Endodermal cell (in vitro differentiated cells): ENCODE measurements at regions not wholly inside any gene's neighbourhood (a gene's known extent, or its start where the extent isn't known, plus 50 kb on each side); places are given as distances from the start of the nearest gene placed in this dataset.

Source experiments
- DNase-seq: peaks from one replicate; pipeline ENCODE4 v3.0.0-alpha.2; 2017
- H3K27ac ChIP-seq: 2 replicates; pipeline ENCODE4 v1.5.1; 2013; ENCODE audit warnings: mild to moderate bottlenecking, low read depth, low read length, moderate library complexity
- H3K27me3 ChIP-seq: 2 replicates; pipeline ENCODE4 v1.6.1; 2013; ENCODE audit warnings: mild to moderate bottlenecking, low read length, moderate library complexity; ENCODE audit not compliant: insufficient read depth, control insufficient read depth, poor library complexity, severe bottlenecking
- H3K36me3 ChIP-seq: 2 replicates; pipeline ENCODE4 v1.7.0; 2013; ENCODE audit warnings: mild to moderate bottlenecking, low read length, moderate library complexity; ENCODE audit not compliant: control insufficient read depth, insufficient read depth
- H3K4me1 ChIP-seq: one replicate; pipeline ENCODE4 v1.7.0; 2013; ENCODE audit warnings: low read length; ENCODE audit not compliant: control insufficient read depth, insufficient read depth
- H3K4me3 ChIP-seq: 2 replicates; pipeline ENCODE4 v1.5.1; 2013; ENCODE audit warnings: mild to moderate bottlenecking, low read length, moderate library complexity
- H3K9ac ChIP-seq: 2 replicates; pipeline ENCODE4 v1.6.1; 2013; ENCODE audit warnings: mild to moderate bottlenecking, low read length, moderate library complexity; ENCODE audit not compliant: poor library complexity, severe bottlenecking; ENCODE audit errors: extremely low read depth
- H3K9me3 ChIP-seq: 2 replicates; pipeline ENCODE4 v1.6.1; 2013; ENCODE audit warnings: mild to moderate bottlenecking, low read length, moderate library complexity; ENCODE audit not compliant: control insufficient read depth
- H3K27ac Mint-ChIP-seq: 2 replicates; pipeline ENCODE4 v1.8.0; 2020; ENCODE audit warnings: mixed read lengths
- H3K27me3 Mint-ChIP-seq: 2 replicates; pipeline ENCODE4 v1.8.0; 2021; ENCODE audit warnings: mild to moderate bottlenecking, mixed read lengths; ENCODE audit not compliant: insufficient read depth
- H3K36me3 Mint-ChIP-seq: 2 replicates; pipeline ENCODE4 v1.8.0; 2020; ENCODE audit warnings: low read depth, mixed read lengths
- H3K4me1 Mint-ChIP-seq: 2 replicates; pipeline ENCODE4 v1.8.0; 2020; ENCODE audit warnings: mixed read lengths
- H3K4me3 Mint-ChIP-seq: 2 replicates; pipeline ENCODE4 v1.8.0; 2020; ENCODE audit warnings: mild to moderate bottlenecking, moderate library complexity, mixed read lengths
- H3K9me3 Mint-ChIP-seq: 2 replicates; pipeline ENCODE4 v1.8.0; 2020; ENCODE audit warnings: mild to moderate bottlenecking, mixed read lengths
- WGBS, 2 experiments: methylation state at CpG; one replicate each; pipeline versions ENCODE4 v1.1.5 to v1.1.7; 2013; ENCODE audit warnings: missing lambda C conversion rate in 2 of 2, mixed read lengths in 1 of 2; ENCODE audit not compliant: insufficient coverage in 1 of 2, insufficient read length in 1 of 2; 5-methylcytosine and 5-hydroxymethylcytosine counted together
- TF ChIP-seq, protein P1 (sequence below): fragments of 200-600 bp; sonication (generic); conservative IDR thresholded peaks from 2 replicates; pipeline ENCODE4 v1.5.0; 2021; ENCODE audit warnings: antibody characterized with exemption, mild to moderate bottlenecking

DNA sequence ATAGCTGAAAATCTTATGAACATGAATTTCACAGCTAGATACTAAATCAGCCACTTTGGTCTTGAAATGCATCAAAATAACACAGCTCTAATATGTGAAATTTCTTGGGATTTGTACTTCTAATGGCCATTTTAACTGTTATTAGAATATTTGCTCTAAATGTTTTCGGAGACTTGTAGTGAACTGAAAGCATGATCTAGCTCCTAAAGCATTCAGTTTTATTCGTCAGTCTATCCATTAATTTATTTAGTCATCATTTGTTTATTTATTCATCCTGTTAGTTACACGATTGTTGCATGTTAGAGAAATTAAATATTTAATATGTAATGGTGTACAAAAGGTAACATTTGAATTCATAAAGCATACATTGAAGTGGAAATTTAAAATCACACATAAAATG is 1132.7 kb downstream of the SLITRK1 start:
- Histone ChIP-seq H3K27me3 (no peaks in the 10 kb centered on the region), H3K4me1 (peaks cover 7% of the 10 kb centered on the region), H3K36me3 (no peaks in the 10 kb centered on the region), H3K9me3 (no peaks in the 10 kb centered on the region), H3K4me3 (no peak overlapping the region), H3K27ac (no peak overlapping the region), H3K9ac (no peak overlapping the region)
- Mint-ChIP-seq H3K27me3 (no peaks in the 10 kb centered on the region), H3K36me3 (no peaks in the 10 kb centered on the region), H3K4me1 (peaks cover 18% of the 10 kb centered on the region), H3K27ac (no peak overlapping the region), H3K9me3 (no peaks in the 10 kb centered on the region), H3K4me3 (no peak overlapping the region)
- WGBS, 2 experiments, result 83% methylated on average over 2 of the region's 3 CpGs; no CpG with 5 or more reads in 1 of the 2 experiments
- no peak for DNase-seq
- TF ChIP-seq, protein P1, sequence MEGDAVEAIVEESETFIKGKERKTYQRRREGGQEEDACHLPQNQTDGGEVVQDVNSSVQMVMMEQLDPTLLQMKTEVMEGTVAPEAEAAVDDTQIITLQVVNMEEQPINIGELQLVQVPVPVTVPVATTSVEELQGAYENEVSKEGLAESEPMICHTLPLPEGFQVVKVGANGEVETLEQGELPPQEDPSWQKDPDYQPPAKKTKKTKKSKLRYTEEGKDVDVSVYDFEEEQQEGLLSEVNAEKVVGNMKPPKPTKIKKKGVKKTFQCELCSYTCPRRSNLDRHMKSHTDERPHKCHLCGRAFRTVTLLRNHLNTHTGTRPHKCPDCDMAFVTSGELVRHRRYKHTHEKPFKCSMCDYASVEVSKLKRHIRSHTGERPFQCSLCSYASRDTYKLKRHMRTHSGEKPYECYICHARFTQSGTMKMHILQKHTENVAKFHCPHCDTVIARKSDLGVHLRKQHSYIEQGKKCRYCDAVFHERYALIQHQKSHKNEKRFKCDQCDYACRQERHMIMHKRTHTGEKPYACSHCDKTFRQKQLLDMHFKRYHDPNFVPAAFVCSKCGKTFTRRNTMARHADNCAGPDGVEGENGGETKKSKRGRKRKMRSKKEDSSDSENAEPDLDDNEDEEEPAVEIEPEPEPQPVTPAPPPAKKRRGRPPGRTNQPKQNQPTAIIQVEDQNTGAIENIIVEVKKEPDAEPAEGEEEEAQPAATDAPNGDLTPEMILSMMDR, result no peak

DNA sequence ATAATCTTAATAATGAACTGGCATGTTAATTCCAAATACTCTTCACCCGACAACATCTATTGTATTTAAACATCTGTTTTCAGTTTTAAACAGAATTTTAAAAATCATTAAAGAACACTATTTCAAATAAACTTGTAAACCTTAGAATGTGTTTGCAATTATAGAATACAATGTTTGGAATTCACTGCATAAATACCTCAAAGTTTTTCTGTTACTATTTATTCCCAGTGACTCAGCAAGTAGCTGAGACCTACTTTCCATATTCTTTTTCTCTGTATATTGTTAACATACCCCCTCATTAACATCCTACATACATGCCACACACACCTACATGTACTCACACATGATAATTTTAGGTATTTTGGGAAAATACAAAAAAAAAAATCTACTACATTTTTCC is 1134.3 kb downstream of the SLITRK1 start:
- Mint-ChIP-seq H3K9me3 (no peaks in the 10 kb centered on the region), H3K4me1 (peaks cover 18% of the 10 kb centered on the region), H3K36me3 (no peaks in the 10 kb centered on the region), H3K27ac (no peak overlapping the region), H3K4me3 (no peak overlapping the region), H3K27me3 (no peaks in the 10 kb centered on the region)
- H3K4me3 ChIP-seq, result no peak overlapping the region
- H3K9me3 ChIP-seq, result no peaks in the 10 kb centered on the region
- peaks cover 7% of the 10 kb centered on the region for H3K4me1 ChIP-seq
- no peaks in the 10 kb centered on the region for H3K36me3 ChIP-seq
- no peak overlapping the region for H3K9ac ChIP-seq
- no CpG with 5 or more reads among the region's 1 CpG for WGBS, 2 experiments
- H3K27ac ChIP-seq, result no peak overlapping the region
- no peak for DNase-seq
- no peaks in the 10 kb centered on the region for H3K27me3 ChIP-seq
- TF ChIP-seq, protein P1, result no peak

DNA sequence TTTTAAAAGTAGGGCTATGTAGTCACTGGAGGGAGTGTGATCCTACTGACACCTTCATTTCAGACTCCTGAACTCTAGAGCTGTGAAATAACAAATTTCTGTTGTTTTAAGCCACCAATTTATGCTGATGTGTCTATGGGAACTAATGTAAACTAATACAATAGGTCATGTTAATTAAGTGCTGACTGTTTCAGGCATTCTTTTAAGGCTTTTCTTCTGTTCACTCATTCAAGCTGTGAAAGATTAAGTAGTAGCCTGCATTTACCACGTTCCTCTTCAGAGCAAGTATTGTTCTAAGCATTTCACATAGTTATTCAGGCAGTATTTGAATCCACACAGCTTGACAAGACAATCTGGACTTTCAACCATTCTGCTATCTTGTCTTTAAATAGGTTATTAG is 1135.0 kb downstream of the SLITRK1 start:
- Histone ChIP-seq H3K27me3 (no peaks in the 10 kb centered on the region), H3K36me3 (no peaks in the 10 kb centered on the region), H3K9ac (no peak overlapping the region), H3K27ac (no peak overlapping the region), H3K4me3 (no peak overlapping the region), H3K9me3 (no peaks in the 10 kb centered on the region), H3K4me1 (peaks cover 7% of the 10 kb centered on the region)
- peaks cover 18% of the 10 kb centered on the region for H3K4me1 Mint-ChIP-seq
- WGBS, 2 experiments, result 0 to 12% methylated on average over 1 of the region's 1 CpG
- no peak overlapping the region for H3K27ac Mint-ChIP-seq
- H3K4me3 Mint-ChIP-seq, result no peak overlapping the region
- no peaks in the 10 kb centered on the region for H3K9me3 Mint-ChIP-seq
- H3K27me3 Mint-ChIP-seq, result no peaks in the 10 kb centered on the region
- DNase-seq, result no peak
- TF ChIP-seq, protein P1, result no peak
- H3K36me3 Mint-ChIP-seq, result no peaks in the 10 kb centered on the region
